Left ventricle myocardium superior (tissue), 1 donor: ENCODE measurements at regions not wholly inside any gene's neighbourhood (a gene's known extent, or its start where the extent isn't known, plus 50 kb on each side); places are given as distances from the start of the nearest gene placed in this dataset.

Experiments
- ATAC-seq: fragments of 200-7000 bp; cut with Tn5 transposase; one replicate; pipeline ENCODE4 v1.9.1; 2020; ENCODE audit warnings: mild to moderate bottlenecking, moderate library complexity
- DNase-seq: peaks from one replicate; pipeline ENCODE4 v3.0.0-alpha.2; 2020
- intact Hi-C: fragments of 100-400 bp; cut with micrococcal nuclease; formaldehyde crosslinking; loops from one replicate; pipeline ENCODE4 v1.11.0; 2022
- donor health status: DM: no; HTN: yes; CAD: no; lungs with severe emphysema.

GRCh38 chr6:98454809-98455322 lies 379.5 kb upstream of the POU3F2 start:
- DNase-seq (no peak), ATAC-seq (no peak)
- intact Hi-C loops = no loop called here

DNA sequence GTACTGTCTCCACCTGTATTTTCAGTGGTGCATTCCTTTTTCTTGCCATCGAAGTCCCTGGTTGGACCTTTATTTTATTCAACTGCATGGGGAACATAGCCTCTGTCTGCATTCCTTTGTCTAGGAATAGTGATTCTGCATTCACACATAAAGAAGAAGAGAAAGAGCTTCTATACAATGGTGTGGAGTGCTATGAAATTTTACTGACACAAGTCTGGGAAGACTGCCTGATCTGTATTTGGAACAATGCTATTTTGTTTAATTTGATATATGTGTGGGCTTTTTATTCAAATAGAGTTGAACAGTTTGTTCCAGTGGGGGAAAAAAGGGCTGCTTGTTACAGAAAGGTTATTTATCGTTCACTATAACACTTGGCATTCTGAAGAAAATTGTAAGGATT lies 375.7 kb upstream of the POU3F2 start:
- ATAC-seq (no peak), DNase-seq (no peak)
- intact Hi-C loops = no loop called here

GRCh38 chr6:98463038-98464000 lies 371.1 kb upstream of the POU3F2 start:
- DNase-seq (no peak), ATAC-seq (no peak)

GRCh38 chr6:98467091-98467490 lies 367.3 kb upstream of the POU3F2 start:
- no peak for ATAC-seq
- intact Hi-C loops = no loop called here
- no peak for DNase-seq

More at GRCh38 chr6:98463038-98464000, 371.1 kb upstream of the POU3F2 start:
- intact Hi-C loops = no loop called here

- intact Hi-C loops = no loop called here
- ATAC-seq (no peak), DNase-seq (no peak)
Measured at GRCh38 chr6:98467902-98468301, 366.5 kb upstream of the POU3F2 start.

GRCh38 chr6:98469141-98469540 lies 365.2 kb upstream of the POU3F2 start:
- no peak for ATAC-seq
- DNase-seq = no peak
- intact Hi-C loops = no loop called here

DNA sequence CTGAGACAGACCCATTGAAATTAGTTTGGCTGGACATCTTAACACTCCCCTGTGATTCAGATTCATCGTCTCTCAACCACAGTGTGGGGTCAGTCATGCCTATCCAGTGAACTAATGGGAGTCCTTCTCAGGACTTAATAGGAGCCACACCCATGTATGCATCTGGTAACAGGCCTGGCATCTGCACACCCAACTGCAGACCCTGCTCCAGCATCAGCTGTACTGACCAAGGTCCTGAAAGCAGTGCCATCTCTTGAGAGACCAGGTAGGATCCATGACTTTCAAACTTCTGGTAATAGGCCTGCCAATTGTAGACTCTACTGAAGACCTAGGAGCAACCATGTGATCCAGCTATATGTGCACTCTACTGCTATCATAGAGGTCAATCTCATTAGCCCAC lies 363.6 kb upstream of the POU3F2 start:
- DNase-seq (no peak), ATAC-seq (no peak)
- intact Hi-C loops = no loop called here

DNA sequence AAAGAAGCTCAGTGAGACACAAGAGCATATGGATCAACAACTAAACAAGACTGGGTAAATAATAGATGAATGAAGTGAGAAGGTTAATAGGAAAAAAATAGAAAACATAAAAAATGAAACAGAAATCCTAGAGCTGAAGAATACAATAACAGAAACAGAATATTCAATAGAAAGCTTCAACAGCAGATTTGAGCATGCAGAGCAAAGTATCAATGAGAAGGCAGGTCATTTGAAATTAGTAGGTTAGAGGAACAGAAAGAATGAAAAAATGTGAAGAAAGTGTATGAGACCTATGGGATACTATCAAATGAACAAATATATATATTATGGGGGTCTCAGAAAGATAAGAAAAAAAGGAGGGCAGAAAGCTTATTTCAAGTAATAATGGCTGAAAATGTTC lies 362.9 kb upstream of the POU3F2 start:
- DNase-seq (no peak), ATAC-seq (no peak)
- intact Hi-C loops = no loop called here

DNA sequence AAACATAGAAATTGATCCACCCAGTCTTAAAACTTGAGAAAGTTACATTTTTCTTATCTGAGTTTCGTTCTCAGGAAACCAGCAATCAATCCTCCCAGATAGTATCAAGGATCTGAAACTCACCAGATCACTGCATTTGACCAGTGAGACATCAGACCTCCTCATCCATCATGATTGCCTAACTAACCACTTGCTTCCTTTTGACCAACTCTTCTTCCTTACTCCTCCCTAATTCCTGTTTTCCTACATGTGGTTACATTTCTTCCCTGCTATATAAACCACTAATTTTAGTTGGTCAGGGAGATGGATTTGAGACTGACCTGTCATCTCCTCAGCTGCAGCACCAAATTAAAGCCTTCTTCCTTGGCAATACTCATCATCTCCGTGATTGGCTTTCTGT lies 357.1 kb upstream of the POU3F2 start:
- intact Hi-C loops = no loop called here
- ATAC-seq = no peak
- DNase-seq = no peak

DNA sequence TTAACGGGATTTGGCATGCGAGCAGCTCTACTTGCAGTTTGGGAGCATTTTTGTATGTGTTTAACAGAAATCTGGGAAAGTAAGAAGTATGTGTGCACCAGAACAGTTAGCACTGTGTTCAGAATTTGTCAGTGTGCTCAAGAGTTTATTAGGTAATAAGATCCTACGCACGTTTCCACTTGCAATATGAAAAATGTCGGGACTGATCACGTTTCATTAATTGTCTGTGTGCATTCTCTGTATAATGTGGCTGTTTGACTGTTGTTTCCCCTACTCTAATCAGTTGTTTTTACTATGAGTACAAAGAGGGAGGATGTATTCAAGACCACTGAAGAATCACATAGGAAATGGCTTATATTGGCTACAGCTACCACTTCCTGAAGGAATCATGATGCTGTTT lies 349.7 kb upstream of the POU3F2 start:
- ATAC-seq (no peak), DNase-seq (no peak)
- intact Hi-C loops = no loop called here

DNA sequence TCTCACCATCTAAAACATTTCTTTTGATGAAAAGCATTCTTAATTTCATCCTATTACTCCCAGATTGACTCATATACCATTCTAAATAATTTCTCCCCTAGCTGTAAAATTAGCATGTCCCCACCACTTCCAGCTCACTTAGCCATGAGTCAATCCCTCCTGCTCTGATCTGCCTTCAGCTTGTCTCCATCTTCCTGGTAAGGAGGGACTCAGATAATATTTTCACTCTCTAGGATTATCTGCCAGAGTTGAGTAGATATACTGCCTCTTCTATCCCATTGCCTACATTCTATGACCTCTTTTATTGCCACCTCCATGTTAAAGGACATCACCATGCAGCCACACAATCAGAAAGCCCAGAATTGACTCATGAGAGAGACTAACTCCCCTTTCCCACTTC lies 348.8 kb upstream of the POU3F2 start:
- intact Hi-C loops = no loop called here
- DNase-seq (no peak), ATAC-seq (no peak)

- intact Hi-C loops = no loop called here
- DNase-seq = no peak
Measured at GRCh38 chr6:98486057-98486456, 348.3 kb upstream of the POU3F2 start.

DNA sequence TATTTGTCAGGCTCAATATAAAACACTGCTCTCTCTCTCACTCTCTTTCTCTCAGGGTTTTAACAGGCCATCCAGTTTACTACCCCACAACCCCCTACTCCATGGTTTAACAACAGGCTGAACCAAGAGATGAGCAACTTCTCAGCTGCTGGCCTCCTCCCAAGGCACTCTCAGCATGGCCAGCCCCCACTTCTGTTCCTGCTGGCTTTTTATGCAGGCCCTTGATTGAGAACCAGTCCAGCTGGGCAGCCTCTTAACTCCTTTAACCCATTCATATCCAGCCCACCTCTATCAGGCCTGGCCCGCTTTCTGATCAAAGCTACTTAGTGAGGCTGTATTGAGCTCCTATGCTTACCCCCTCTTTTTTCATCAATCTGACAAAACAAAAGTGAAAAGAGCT lies 346.8 kb upstream of the POU3F2 start:
- no peak for DNase-seq
- intact Hi-C loops = no loop called here
- ATAC-seq = no peak

More at GRCh38 chr6:98486057-98486456, 348.3 kb upstream of the POU3F2 start:
- no peak for ATAC-seq

DNA sequence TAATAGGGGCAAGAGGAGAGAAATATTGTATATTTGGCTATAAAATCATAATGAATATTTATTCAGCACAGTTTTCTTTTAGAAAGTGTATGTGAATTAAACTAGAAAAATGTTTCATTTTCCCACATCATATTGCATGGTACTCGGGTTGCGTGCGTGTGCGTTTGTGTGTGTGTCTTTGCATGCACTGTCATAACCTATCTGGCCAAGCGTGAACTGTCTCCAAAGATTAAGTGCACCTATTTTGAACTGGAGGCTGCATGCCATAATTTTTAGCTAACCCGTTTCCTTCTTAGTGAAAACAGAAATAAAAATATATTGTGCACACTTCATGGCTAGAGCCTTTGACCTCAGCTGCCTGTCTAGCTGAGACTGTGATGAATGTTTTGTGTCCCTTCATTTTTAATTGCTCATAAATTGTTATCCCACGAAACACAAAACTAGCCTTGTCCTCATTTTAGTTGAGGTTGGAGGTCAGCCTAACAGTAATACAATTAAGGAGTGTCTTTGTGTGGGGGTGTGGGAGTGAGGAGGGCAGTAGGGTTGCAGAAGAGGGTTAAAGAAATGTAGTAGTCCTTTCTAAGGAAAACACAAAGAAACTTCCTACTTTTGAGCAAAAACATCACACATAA lies 336.1 kb upstream of the POU3F2 start:
- intact Hi-C loops = no loop called here
- DNase-seq (no peak), ATAC-seq (no peak)

GRCh38 chr6:98498866-98499265 lies 335.5 kb upstream of the POU3F2 start:
- ATAC-seq (no peak), DNase-seq (no peak)
- intact Hi-C loops = no loop called here

GRCh38 chr6:98514073-98514720 lies 320.2 kb upstream of the POU3F2 start:
- intact Hi-C loops = no loop called here
- DNase-seq = no peak
- no peak for ATAC-seq

- ATAC-seq (no peak), DNase-seq (no peak)
- intact Hi-C loops = no loop called here
Measured at GRCh38 chr6:98514796-98515195, 319.6 kb upstream of the POU3F2 start.

DNA sequence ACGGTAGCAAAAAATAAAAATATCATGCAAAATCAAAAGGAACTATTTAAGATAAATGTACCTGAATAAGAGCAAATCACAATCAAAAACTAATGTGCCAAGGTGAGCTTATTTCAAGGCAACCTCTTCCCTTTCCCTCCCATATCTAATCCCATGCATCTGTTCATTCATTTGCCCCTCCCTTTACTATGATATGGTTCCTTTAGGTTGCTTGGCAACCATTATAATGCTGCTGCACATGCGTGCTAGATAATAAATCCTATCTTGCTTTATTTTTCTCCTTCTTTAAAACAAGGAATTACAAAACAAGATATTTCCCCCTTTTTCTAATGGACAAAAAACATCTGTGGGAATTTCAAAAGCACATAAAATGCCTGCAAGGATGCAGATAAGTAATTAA lies 318.2 kb upstream of the POU3F2 start:
- DNase-seq (no peak), ATAC-seq (no peak)
- intact Hi-C loops = no loop called here

GRCh38 chr6:98516866-98517265 lies 317.5 kb upstream of the POU3F2 start:
- no peak for DNase-seq
- ATAC-seq = no peak
- intact Hi-C loops = no loop called here

DNA sequence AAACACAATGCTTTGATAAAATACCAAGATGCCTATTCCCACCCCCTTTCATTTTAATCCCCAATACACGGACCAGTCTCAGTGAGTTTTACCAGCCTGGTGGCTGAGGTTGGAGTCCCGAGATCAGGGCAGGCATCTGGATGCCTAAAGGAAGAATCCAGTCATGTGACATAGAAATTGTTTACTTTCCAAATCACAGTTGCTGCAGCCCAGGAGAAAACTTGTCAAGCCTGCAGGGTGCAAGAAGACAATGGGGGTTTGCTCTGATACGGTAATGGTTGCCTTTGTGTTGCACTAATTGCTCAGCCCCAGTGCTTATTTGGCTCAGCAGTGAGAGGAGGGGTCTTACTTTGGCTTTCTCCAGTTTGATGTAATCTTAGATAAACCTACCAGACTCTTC lies 308.5 kb upstream of the POU3F2 start:
- intact Hi-C loops = no loop called here
- DNase-seq (no peak), ATAC-seq (no peak)
